IMR-90 (cell line): ENCODE measurements at regions not wholly inside any gene's neighbourhood (a gene's known extent, or its start where the extent isn't known, plus 50 kb on each side); places are given as distances from the start of the nearest gene placed in this dataset.

Source experiments
- BHLHE40 ChIP-seq: fragments of 150-350 bp; IDR thresholded peaks from 2 replicates; pipeline ENCODE4 v1.6.1; 2016; ENCODE audit warnings: mild to moderate bottlenecking, low read depth, low read length
- CTCF ChIP-seq: conservative IDR thresholded peaks from 2 replicates; pipeline ENCODE4 v1.5.1; 2012; ENCODE audit warnings: mild to moderate bottlenecking, low read depth, low read length, improper control_type of control experiment
- ELK1 ChIP-seq: fragments of 150-350 bp; IDR thresholded peaks from 2 replicates; pipeline ENCODE4 v1.6.1; 2016; ENCODE audit warnings: low read depth, mild to moderate bottlenecking, low read length, moderate library complexity, borderline replicate concordance
- FOS ChIP-seq: fragments of 150-350 bp; IDR thresholded peaks from 2 replicates; pipeline ENCODE4 v1.6.1; 2016; ENCODE audit warnings: low read depth, low read length
- MAZ ChIP-seq: IDR thresholded peaks from 2 replicates; pipeline ENCODE4 v1.6.1; 2012; ENCODE audit warnings: low read depth, mild to moderate bottlenecking, low read length, improper control_type of control experiment, moderate library complexity, borderline replicate concordance
- POLR2A ChIP-seq: IDR thresholded peaks from 2 replicates; pipeline ENCODE4 v1.6.1; 2012; ENCODE audit warnings: mild to moderate bottlenecking, low read depth, low read length
- RAD21 ChIP-seq: IDR thresholded peaks from 2 replicates; pipeline ENCODE4 v1.6.1; 2012; ENCODE audit warnings: low read length, improper control_type of control experiment
- RFX5 ChIP-seq: IDR thresholded peaks from 2 replicates; pipeline ENCODE4 v1.8.0; 2012; ENCODE audit warnings: low read depth, mild to moderate bottlenecking, low read length, moderate library complexity
- SMC3 ChIP-seq: fragments of 150-350 bp; IDR thresholded peaks from 2 replicates; pipeline ENCODE4 v1.6.1; 2016; ENCODE audit warnings: low read depth, mild to moderate bottlenecking, antibody characterized with exemption, low read length, moderate library complexity
- USF2 ChIP-seq: fragments of 150-350 bp; IDR thresholded peaks from 2 replicates; pipeline ENCODE4 v1.6.1; 2017; ENCODE audit warnings: mild to moderate bottlenecking, antibody characterized with exemption, low read length, low read depth

- no peak for TF ChIP-seq CTCF
- no peak for TF ChIP-seq RAD21
- no peak for TF ChIP-seq POLR2A
- no peak for TF ChIP-seq USF2
- TF ChIP-seq MAZ: no peak
- no peak for TF ChIP-seq RFX5
- TF ChIP-seq ELK1: no peak
- no peak for TF ChIP-seq FOS
- TF ChIP-seq SMC3: no peak
- no peak for TF ChIP-seq BHLHE40
Observed at GRCh38 chr10:83915801-83916200, 223.5 kb upstream of the GHITM start.
